ENCODE measurements at regions not wholly inside any gene's neighbourhood (a gene's known extent, or its start where the extent isn't known, plus 50 kb on each side); places are given as distances from the start of the nearest gene placed in this dataset.

DNA sequence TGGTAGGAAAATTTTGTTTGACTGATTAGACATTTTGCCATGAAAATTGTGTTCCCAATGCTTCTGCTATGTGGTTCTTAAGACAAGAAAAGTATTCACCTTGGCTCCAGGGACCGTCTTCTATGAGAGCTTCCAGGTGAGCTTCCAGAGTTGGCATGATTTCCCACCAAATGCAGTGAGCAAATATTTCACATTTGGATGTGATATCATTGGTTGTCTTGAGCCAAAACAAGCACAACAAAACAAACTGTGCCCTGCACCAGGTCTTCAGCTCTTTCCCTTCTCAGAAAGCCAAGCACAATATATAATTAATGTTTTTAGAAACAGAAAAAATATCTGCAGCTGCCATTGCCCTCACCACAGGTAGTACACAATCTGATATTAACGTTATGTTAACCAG is 1009.0 kb downstream of the PLA2G4A start:
- TF ChIP-seq, protein P1, sequence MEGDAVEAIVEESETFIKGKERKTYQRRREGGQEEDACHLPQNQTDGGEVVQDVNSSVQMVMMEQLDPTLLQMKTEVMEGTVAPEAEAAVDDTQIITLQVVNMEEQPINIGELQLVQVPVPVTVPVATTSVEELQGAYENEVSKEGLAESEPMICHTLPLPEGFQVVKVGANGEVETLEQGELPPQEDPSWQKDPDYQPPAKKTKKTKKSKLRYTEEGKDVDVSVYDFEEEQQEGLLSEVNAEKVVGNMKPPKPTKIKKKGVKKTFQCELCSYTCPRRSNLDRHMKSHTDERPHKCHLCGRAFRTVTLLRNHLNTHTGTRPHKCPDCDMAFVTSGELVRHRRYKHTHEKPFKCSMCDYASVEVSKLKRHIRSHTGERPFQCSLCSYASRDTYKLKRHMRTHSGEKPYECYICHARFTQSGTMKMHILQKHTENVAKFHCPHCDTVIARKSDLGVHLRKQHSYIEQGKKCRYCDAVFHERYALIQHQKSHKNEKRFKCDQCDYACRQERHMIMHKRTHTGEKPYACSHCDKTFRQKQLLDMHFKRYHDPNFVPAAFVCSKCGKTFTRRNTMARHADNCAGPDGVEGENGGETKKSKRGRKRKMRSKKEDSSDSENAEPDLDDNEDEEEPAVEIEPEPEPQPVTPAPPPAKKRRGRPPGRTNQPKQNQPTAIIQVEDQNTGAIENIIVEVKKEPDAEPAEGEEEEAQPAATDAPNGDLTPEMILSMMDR (IDR thresholded peaks at IDR 0.05; ENCODE audit: low read length), result no peak
- TF ChIP-seq EZH2 (IDR thresholded peaks at IDR 0.05; ENCODE audit: borderline replicate concordance, low read length), result no peak
